Body of pancreas (tissue), 4 donors: ENCODE measurements at regions not wholly inside any gene's neighbourhood (a gene's known extent, or its start where the extent isn't known, plus 50 kb on each side); places are given as distances from the start of the nearest gene placed in this dataset.
"Not testable (repeated sequence)": the region's sequence is repeated elsewhere in the genome, so short reads cannot be mapped to it uniquely, and the experiment has no call there.

Experiments used
- ATAC-seq: fragments of 150-250 bp; one replicate; pipeline ENCODE4 v1.9.1; 2016
- DNase-seq, 4 donors: peaks; one replicate each; pipeline ENCODE4 v3.0.0-alpha.2; 2019
- H3K27ac ChIP-seq, 4 donors: fragments of 200-600 bp; sonication (generic); 1 replicate in 3 of 4; 2 replicates in 1 of 4; pipeline versions ENCODE4 v1.5.1 to v1.6.1; 2016 to 2019; ENCODE audit warnings: mild to moderate bottlenecking in 1 of 4, mixed read lengths in 1 of 4, moderate library complexity in 1 of 4
- H3K27me3 ChIP-seq, 2 donors: fragments of 200-600 bp; sonication (generic); one replicate each; pipeline ENCODE4 v1.6.0; 2016; ENCODE audit warnings: mild to moderate bottlenecking in 1 of 2
- H3K36me3 ChIP-seq, 2 donors: fragments of 200-600 bp; sonication (generic); replicated peaks in 1 of 2; 2 replicates each; pipeline ENCODE4 v1.5.1; 2016; ENCODE audit warnings: low read depth in 2 of 2; ENCODE audit not compliant: insufficient read depth in 1 of 2
- H3K4me1 ChIP-seq: fragments of 200-600 bp; sonication (generic); one replicate; pipeline ENCODE4 v1.6.0; 2016
- H3K4me3 ChIP-seq, 2 donors: fragments of 200-600 bp; sonication (generic); 1 replicate in 1 of 2; 2 replicates in 1 of 2; pipeline ENCODE4 v1.5.1; 2016 to 2019
- H3K9me3 ChIP-seq, 3 donors: fragments of 200-600 bp; sonication (generic); 1 replicate in 2 of 3; 2 replicates in 1 of 3; pipeline ENCODE4 v1.5.1; 2016
- POLR2A ChIP-seq, 3 donors: fragments of 450-650 bp; IDR thresholded peaks; one replicate each; pipeline ENCODE4 v1.6.1; 2016; ENCODE audit warnings: antibody characterized with exemption in 3 of 3, mild to moderate bottlenecking in 2 of 3
- WGBS, 2 donors: methylation state at CpG; one replicate each; pipeline ENCODE4 v1.1.5; 2017; 5-methylcytosine and 5-hydroxymethylcytosine counted together
- intact Hi-C: fragments of 100-400 bp; cut with DNase I; formaldehyde crosslinking; loops from one replicate; pipeline ENCODE4 v1.15.1; 2023
- TF ChIP-seq, protein P1 (sequence below), 7 experiments: fragments of 450-650 bp in 4 of 7; fragments of 200-600 bp in 3 of 7; sonication (generic) in 3 of 7; IDR thresholded peaks; one replicate each; pipeline ENCODE4 v1.5.1; 2016 to 2019; ENCODE audit warnings: antibody characterized with exemption in 7 of 7

GRCh38 chr4:57734104-57734670 is 624.0 kb upstream of the IGFBP7 start:
- no peaks in the 10 kb centered on the region for H3K36me3 ChIP-seq
- ATAC-seq (no peak), DNase-seq (no peak)
- no peak overlapping the region for H3K27ac ChIP-seq
- intact Hi-C loops, result no loop called here
- H3K4me1 ChIP-seq, result no peaks in the 10 kb centered on the region
- H3K4me3 ChIP-seq, result no peak overlapping the region
- 25 to 32% methylated on average over 4 of the region's 4 CpGs for WGBS, 2 donors
- no peaks in the 10 kb centered on the region for H3K27me3 ChIP-seq
- TF ChIP-seq, protein P1, sequence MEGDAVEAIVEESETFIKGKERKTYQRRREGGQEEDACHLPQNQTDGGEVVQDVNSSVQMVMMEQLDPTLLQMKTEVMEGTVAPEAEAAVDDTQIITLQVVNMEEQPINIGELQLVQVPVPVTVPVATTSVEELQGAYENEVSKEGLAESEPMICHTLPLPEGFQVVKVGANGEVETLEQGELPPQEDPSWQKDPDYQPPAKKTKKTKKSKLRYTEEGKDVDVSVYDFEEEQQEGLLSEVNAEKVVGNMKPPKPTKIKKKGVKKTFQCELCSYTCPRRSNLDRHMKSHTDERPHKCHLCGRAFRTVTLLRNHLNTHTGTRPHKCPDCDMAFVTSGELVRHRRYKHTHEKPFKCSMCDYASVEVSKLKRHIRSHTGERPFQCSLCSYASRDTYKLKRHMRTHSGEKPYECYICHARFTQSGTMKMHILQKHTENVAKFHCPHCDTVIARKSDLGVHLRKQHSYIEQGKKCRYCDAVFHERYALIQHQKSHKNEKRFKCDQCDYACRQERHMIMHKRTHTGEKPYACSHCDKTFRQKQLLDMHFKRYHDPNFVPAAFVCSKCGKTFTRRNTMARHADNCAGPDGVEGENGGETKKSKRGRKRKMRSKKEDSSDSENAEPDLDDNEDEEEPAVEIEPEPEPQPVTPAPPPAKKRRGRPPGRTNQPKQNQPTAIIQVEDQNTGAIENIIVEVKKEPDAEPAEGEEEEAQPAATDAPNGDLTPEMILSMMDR (IDR thresholded peaks at IDR 0.05), result no peak
- no peak for TF ChIP-seq POLR2A (IDR thresholded peaks at IDR 0.05)
- H3K9me3 ChIP-seq, result no peaks in the 10 kb centered on the region

DNA sequence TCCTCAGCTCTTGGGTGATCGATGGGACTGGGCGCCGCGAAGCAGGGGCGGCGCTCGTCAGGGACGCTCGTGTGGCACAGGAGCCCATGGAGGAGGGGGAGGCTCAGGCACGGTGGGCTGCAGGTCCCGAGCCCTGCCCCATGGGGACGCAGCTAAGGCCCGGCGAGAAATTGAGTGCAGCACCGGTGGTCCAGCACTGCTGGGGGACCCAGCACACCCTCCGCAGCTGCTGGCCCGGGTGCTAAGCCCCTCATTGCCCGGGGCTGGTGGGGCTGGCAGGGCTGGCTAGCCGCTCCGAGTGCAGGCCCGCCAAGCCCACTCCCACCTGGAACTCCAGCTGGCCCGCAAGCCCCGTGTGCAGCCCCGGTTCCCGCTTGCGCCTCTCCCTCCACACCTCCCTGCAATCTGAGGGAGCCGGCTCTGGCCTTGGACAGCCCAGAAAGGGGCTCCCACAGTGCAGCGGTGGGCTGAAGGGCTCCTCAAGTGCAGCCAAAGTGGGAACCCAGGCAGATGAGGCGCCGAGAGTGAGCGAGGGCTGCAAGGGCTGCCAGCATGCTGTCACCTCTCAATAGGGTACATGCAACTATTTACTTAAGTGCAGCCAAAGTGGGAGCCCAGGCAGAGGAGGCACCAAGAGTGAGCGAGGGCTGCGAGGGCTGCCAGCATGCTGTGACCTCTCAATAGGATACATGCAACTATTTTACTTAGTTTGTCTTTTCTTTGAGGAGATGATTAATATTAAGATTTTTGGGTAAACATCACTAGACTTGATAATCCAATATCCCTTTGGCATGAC is 619.8 kb upstream of the IGFBP7 start:
- ATAC-seq, H3K9me3 ChIP-seq, DNase-seq, H3K27ac ChIP-seq, H3K36me3 ChIP-seq, H3K27me3 ChIP-seq, H3K4me1 ChIP-seq, intact Hi-C loops, H3K4me3 ChIP-seq: not testable (repeated sequence)
- 77 to 81% methylated on average over 9 to 32 of the region's 33 CpGs for WGBS, 2 donors

GRCh38 chr4:57726154-57726553 is 616.0 kb upstream of the IGFBP7 start:
- H3K4me1 ChIP-seq, result no peaks in the 10 kb centered on the region
- no peak overlapping the region for H3K4me3 ChIP-seq
- 42 to 45% methylated on average over 2 of the region's 2 CpGs for WGBS, 2 donors
- H3K36me3 ChIP-seq, result no peaks in the 10 kb centered on the region
- H3K27me3 ChIP-seq, result no peaks in the 10 kb centered on the region
- no peak for ATAC-seq
- H3K27ac ChIP-seq, result no peak overlapping the region
- intact Hi-C loops, result no loop called here
- TF ChIP-seq, protein P1 (IDR thresholded peaks at IDR 0.05), result no peak
- TF ChIP-seq POLR2A (IDR thresholded peaks at IDR 0.05), result no peak
- DNase-seq, result no peak
- H3K9me3 ChIP-seq, result no peaks in the 10 kb centered on the region

DNA sequence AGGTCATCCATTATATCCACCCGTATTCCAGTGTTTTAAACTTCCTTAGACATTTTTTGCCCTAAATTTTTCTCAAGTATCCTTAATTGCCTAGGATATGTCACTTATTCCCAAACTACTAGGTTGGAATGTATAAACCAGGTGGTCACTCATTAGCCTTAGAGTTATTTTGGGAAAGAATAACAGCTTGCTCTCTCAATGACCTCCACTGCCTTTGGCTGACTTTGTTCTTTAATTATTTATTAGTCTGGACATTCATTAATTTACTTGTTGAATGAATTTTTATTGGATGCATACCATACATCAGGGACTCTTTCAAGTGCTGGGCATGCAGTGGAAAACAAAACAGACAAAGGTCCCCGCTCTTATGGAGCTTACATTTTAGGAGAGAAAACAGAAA is 609.3 kb upstream of the IGFBP7 start:
- H3K4me3 ChIP-seq, result no peak overlapping the region
- no peaks in the 10 kb centered on the region for H3K9me3 ChIP-seq
- H3K36me3 ChIP-seq, result no peaks in the 10 kb centered on the region
- H3K4me1 ChIP-seq, result no peaks in the 10 kb centered on the region
- intact Hi-C loops, result no loop called here
- TF ChIP-seq, protein P1 (IDR thresholded peaks at IDR 0.05), result no peak
- TF ChIP-seq POLR2A (IDR thresholded peaks at IDR 0.05), result no peak
- 25 to 27% methylated on average over 2 of the region's 2 CpGs for WGBS, 2 donors
- ATAC-seq, result no peak
- no peak overlapping the region for H3K27ac ChIP-seq
- DNase-seq, result no peak
- H3K27me3 ChIP-seq, result no peaks in the 10 kb centered on the region

- H3K9me3 ChIP-seq, DNase-seq, H3K4me1 ChIP-seq, H3K27ac ChIP-seq, intact Hi-C loops, ATAC-seq, H3K36me3 ChIP-seq, H3K4me3 ChIP-seq, H3K27me3 ChIP-seq: not testable (repeated sequence)
- WGBS, 2 donors, result 68 to 72% methylated on average over 9 to 10 of the region's 10 CpGs
Measured at GRCh38 chr4:57714313-57714712, 604.1 kb upstream of the IGFBP7 start.

DNA sequence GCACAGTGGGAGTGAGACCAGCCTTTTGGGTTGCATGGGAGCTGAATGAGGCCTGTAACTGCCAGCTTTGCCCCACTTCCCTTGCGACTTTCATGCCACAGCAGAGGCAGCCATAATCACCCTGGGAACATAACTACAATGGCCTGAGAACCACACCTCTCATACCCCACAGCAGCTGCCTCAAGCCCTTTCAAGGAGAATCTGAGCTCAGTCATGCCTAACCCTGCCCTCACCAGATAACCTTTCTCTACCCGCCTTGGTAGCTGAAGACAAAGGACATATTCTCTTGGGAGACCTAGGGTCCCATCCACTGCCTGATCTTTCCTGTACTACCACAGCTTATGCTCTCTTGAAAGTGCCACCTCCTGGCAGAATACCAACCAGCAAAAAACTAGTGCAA is 599.9 kb upstream of the IGFBP7 start:
- H3K9me3 ChIP-seq, result no peaks in the 10 kb centered on the region
- H3K27ac ChIP-seq, result no peak overlapping the region
- DNase-seq (no peak), ATAC-seq (no peak)
- 46 to 58% methylated on average over 2 of the region's 2 CpGs for WGBS, 2 donors
- TF ChIP-seq, protein P1 (IDR thresholded peaks at IDR 0.05), result no peak
- no peaks in the 10 kb centered on the region for H3K36me3 ChIP-seq
- no peaks in the 10 kb centered on the region for H3K27me3 ChIP-seq
- H3K4me3 ChIP-seq, result no peak overlapping the region
- H3K4me1 ChIP-seq, result no peaks in the 10 kb centered on the region
- intact Hi-C loops, result no loop called here
